Left lobe of liver (tissue), 2 donors: ENCODE measurements at regions not wholly inside any gene's neighbourhood (a gene's known extent, or its start where the extent isn't known, plus 50 kb on each side); places are given as distances from the start of the nearest gene placed in this dataset.

ENCODE experiments used
- ATAC-seq: fragments of 200-7000 bp; cut with Tn5 transposase; one replicate; pipeline ENCODE4 v1.9.1; 2020; ENCODE audit warnings: mild to moderate bottlenecking, moderate library complexity
- DNase-seq: peaks from one replicate; pipeline ENCODE4 v3.0.0-alpha.2; 2020; ENCODE audit warnings: low spot score
- donor health status: DM: no; HTN: no; CAD: no; lungs with moderate emphysema.
- donor health status: DM: no; HTN: yes; CAD: no.

DNA sequence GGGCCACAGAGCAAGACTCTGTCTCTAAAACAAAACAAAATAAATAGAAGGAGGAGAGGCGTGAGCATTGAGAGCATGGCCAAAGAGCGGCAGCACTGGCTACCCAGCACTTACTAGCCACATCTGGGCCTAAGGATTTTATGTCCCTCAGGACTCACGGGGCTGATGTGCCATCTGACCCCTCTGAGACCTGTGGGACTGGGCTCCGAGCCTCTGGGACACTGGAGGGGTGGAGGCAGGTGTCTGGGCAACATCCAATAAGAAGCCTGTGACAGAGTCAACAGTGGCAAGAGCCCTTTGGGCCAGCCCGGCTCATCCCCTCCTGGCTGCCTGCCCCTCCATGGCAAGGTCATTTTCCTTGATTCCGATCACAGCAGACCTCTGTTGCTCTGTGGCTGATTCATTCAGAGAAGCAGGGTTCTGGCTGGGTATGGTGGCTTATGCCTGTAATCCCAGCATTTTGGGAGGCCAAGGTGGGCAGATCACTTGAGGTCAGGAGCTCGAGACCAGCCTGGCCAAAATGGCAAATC, 60.7 kb downstream of the RRM2 start:
- no peak for ATAC-seq
- no peak for DNase-seq

DNA sequence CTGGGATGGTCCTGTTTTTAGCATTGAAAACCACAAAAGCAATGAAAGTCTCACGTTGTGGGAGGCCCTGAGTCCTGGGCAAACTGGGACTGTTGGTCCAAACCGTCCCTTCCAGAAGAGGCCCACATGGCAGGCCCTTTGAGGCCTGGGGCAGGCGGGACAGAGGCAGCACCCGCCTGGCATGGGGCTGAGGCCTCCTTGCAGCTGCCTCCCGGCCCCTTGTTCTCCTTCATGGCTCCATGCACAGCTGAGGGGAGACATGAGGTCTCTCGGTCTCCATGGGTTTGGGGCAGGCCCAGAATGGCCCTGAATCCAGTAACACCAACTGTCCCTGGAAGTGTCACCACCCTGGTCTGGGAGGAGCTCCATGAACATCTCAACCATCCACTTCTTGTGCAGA, 61.9 kb downstream of the RRM2 start:
- ATAC-seq (no peak), DNase-seq (no peak)

DNA sequence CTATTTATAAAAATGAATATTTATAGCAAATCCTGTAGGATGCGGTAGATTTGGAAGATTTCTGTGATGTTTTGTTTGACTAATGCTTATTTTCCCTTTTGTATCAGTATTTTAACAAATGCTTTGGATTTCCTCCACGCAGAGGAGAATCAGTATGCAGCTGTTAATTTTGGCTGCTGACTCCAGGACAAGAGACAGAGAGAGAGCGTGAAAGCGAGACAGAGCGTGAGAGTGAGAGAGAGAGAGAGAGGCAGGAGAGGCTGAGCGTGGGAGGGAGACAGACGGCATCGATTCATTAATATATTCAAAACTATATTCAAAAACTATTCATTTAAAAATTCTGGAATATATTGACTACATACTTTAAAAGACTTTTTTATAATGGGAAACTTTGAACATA, 62.5 kb downstream of the RRM2 start:
- DNase-seq (no peak), ATAC-seq (no peak)

DNA sequence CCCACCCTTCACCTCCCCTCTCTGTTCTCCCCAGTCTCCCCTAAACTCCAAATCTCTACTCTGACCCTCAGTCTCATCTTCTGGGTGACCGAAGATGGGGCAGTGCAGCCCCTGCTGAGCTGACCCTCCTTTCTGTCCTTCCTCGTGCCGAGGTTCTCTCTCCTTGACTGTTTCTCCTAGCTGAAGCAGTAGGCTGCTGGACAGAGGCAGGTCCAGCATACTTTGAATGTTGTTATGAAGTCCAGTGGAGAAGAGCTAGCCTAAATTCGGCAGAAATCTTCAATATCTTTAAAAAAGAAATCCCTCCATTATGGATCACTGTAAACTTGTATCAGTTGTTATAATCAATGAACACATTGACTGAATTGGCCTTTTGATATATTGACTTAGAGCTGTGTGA, 63.2 kb downstream of the RRM2 start:
- no peak for DNase-seq
- ATAC-seq: no peak

DNA sequence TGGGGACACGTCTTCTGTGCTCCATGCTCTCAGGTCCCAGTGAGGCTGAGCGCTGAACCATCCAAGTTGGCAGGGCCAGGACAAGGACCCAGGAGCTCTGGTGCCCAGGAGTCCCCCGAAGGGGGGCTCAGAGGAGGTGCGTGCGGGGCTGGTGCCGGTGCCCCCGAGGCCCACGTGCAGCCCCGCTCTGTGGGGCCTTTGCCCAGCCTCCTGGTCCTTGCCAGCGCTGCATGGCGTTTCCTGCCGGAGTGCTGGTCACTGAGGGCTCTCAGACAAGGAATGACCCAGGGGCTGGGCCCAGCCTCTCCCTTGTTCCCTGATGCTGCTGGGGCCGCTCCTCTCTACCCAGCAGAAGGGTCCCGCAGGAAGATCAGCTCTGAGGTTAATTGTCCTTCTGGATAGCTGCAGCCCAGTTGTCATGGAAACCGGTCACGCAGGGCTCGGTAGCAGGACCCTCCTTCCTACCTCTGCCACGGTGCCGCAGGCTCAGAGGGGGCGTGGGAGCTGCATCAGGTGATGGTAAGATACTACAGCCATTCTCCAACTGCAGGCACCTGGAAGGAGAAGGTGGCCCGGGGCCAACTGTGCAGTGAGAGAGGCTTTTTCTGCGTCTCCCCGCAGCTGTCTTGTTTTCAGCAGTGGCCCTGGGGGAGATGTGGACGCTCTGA, 64.5 kb downstream of the RRM2 start:
- ATAC-seq: no peak
- no peak for DNase-seq

DNA sequence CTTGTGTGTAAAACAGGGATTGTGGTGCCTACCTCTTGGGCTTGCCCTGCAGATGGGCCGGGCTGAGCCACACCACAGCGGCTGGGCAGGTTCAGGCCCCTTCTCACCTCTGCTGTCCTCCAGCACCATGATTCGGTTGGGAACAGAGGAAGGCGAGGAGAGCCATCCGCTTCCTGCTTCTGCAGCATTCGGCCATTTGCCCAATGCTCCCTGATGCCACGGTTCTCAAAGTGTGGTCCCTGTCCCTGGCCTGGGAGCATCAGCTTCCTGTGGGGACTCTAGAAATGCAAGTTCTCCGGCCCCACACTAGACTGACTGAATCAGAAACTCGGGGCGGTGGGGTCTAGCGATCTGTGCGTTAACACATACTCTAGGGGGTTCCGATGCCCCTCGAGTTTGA, 65.1 kb downstream of the RRM2 start:
- no peak for ATAC-seq
- DNase-seq: no peak

DNA sequence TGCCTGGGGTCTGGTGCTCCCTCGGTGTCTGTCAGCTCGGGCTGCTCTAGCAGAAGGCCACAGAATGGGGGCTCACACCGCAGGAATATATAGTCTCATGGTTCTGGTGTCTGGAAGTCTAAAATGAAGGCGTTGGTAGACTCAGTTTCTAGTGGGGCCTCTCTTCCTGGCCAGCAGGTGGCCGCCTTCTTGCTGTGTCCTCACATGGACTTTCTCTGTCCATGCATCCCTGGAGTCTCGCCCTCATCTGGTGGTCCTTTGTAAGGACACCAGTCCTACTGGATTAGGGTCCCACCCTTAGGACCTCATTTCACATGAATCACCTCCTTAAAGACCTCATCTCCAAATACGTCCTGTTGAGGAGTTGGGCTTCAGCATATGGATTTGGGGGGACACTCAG, 65.7 kb downstream of the RRM2 start:
- ATAC-seq: peak; percentile 46
- no peak for DNase-seq

DNA sequence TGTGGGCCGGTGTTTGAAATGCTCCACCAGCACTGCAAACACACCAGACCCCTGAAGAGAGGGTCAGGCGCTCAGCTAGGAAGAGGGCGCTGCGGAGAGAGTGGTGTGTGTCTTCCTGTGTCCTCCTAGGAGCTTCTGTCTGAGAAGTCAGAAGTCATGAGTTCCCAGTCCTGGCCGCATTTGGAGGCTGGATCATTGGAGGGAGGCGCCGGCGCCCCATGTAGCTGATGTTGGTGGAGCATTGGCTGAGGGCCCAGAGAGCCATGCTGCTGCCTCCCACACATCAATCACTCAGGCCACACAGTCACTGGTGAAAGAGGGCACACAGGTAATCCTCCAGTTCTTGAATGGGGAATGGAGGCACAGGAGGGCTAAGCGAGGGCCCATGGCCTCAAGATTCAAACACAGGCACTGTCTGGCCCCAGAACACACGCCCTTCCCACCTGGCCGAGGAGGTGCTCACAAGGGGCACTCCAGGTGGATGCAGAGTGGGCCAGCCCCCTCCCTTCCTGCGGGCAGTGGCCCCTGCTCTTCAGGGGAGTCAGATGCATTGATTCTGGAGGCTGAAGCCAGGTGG, 66.3 kb downstream of the RRM2 start:
- no peak for ATAC-seq
- DNase-seq: no peak

DNA sequence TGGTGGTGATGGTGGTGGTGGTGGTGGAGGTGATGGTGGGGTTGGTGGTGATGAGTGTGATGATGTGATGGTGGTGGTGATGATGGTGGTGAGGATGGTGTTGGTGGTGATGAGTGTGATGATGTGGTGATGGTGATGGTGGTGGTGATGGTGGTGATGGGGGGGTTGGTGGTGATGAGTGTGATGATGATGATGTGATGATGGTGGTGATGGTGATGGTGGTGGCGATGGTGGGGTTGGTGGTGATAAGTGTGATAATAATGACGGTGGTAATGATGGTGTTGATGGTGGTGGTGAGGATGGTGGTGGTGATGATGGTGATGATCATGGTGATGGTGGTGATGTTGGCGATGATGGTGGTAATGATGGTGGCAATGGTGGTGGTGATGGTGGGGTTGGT, 67.7 kb downstream of the RRM2 start:
- DNase-seq: no peak
- no peak for ATAC-seq

DNA sequence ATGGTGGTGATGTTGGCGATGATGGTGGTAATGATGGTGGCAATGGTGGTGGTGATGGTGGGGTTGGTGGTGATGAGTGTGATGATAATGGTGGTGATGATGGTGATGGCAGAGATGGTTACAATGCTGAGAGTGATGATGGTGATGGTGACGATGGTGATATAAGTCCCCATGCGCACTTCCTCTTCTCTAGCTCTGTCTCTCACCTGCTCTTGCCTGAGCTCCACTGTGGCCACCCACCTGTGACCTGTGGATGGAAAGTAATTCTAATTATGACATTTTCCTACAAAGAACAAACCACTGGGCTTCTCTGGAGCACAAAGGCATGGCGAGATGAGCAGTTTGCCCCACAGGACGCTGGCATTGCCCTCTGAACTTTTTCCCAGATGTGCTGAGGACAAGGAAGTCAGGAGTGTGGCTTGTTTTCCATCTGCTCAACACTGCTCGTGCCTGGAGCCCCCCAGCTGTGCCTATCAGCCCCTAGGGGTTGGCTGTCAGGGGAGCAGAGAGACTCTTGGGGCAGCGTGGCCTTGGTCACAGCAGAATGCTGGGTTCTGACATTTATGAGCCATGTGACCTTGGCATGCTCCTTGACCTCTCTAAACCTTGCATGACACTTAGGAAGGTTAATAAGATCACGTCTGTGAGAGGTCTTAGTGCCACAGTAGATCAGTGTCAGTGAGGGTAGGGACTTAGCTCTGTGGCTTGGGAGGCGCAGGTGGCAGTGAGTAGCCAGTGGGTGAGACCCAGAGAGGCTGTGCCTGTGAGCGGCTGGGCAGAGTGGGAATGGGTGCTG, 68.4 kb downstream of the RRM2 start:
- DNase-seq (no peak), ATAC-seq (no peak)

DNA sequence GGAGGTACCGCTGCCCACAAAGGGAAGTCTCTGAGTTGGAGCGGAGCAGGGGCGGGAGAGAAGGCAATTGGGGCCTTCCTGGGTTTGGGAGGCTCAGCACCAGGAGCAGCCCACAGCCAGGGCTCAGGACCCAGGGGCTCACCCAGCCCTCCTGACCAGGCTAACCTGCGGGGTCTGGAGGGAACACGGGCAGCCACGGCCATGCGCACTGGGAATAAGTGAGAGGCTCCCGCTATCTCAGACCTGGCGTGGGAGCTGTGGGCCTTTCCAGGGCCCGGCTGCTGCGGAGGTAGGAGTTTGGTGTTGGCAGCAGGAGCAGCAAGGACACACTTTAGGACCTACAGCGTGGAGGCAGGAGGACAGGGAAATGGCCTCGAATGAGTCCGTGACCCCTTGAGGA, 69.0 kb downstream of the RRM2 start:
- DNase-seq (no peak), ATAC-seq (no peak)

DNA sequence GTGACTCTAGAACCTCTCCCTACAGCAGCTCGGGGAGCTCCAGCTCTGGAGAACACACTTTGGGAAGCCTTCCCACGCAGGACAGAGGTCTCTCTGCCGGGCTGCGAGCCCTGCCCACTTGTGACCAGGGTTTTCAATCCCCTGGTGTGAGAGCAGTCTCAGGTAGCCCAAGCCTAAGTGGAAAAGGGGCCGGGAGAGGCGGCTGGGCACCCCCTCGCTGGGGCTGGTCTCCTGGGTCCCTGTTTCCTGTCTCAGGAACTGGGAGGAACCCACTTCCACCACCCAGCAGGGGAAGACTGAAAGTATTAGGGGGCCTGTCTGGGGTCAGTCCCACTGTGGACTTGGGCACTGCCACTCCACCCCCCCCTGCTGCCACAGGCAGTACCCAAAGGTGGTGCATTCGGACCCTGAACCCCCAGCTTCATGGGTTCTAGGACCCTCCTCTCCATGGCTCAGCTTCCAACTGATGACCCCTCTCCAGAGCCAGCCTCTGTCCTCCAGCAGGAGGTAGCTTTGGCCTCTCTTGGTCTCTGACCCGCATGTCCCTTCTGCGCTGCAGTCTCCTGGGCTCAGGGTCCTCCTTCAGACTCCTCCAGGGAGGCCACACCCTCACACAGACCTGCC, 70.0 kb downstream of the RRM2 start:
- ATAC-seq: no peak
- DNase-seq: no peak

DNA sequence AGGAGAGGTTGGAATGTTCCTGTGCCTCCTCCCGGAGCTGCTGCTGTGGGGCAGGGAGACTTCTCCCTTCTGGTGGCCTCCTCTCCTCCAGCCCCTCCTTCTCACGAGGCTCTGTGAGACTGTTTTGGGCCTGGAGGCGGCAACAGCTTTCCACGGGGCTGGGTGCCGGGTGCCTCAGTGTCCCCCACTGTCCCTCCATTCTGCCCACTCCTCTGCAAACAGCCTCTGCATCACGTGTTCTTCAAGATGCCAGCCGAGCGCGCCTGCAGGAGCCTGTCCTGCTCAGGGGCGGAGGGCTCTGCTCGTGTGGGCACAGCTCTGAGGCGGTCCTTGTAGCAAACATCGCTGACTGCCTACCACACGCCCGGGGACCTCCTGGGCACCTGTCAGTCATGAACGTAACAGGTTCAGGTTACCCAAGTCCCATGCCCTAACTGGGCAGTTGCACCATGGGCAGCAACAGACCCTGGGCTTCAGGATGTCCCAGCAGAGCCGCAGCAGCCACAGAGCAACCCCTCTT, 70.8 kb downstream of the RRM2 start:
- ATAC-seq: no peak
- no peak for DNase-seq

DNA sequence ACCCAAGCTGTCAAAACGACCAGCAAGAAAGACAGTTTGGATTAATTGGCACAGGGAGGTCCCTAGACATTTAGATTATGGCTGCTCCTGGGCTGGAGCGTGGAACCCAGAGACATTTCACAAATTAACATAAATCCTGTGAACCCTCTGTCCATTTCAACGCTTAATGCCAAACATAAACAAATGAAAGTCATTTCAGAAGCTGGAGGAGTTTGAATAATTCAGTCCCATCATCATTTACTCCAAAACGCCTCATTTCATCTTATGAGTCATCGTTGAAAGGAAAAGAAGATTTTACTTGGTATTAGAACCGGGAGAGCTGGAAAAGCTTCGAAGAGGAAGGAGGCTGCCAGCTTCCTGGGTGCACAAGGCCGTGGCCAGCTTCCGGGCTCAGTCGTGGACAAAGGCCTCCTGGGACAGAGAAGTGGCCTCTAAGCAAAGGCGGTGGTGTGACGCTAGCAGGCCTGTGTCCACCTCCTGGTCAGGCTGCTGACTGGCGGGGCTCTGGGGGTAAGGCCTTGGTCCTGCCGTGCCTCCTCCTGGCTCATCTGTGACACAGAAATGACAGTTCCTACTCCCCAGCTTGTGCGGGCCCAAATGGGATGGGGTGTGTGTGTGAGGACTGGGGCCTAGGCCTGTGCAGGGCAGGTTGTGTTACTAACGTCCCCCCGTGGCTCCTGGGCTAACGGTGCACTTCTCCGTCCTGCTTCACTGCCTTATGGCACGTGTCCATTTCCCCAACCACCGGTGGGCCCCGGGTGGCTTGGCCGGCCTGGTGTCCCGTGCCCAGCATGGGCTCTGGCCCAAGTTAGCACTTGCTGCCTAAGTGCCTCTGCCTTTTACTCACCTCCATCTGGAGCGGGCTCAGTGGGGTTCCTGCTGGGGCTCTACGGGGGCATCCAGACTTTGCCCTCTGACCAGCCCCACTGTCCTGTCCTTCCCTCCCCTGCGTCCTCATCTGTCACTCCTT, 71.6 kb downstream of the RRM2 start:
- ATAC-seq: no peak
- no peak for DNase-seq

DNA sequence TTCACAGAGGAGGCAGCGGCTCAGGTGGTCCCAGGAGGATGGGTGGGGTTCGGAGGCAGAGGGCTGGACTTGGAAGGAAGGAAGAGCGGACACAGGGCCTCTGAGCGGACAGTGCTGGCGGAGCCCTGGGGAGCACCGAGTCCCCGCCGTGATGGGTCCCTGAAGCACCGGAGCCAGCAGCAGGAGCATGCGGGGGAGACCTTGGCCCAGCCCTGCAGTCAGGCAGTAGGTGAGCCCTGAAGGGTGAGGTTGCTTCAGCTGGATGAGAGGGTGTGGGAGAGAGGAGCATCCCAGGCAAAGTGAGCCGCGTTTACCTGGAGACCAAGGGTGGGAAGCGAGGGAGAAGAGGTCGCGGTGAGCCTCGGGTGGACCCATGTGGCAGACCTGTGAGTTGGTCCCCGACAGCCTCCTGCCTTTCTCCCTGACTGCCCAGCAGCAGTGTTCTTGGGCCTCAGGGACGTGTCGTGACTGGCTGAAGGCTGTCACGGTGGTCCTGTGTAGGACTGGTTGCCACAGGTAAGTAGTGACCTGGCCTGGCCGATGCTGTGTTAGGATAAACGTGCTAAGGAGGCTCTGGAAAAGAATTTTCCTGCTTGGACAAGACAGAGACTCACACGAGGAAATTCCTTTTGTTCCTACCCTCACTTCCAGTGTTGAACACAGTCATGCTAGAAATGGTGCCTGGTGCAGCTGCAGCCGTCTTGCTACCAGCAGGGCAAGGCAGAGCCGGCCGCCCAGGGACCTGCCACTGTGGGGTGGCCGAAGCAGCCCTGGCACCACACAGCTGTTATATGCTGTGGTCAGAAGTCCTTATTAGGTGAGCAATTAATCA, 73.0 kb downstream of the RRM2 start:
- ATAC-seq (no peak), DNase-seq (no peak)

DNA sequence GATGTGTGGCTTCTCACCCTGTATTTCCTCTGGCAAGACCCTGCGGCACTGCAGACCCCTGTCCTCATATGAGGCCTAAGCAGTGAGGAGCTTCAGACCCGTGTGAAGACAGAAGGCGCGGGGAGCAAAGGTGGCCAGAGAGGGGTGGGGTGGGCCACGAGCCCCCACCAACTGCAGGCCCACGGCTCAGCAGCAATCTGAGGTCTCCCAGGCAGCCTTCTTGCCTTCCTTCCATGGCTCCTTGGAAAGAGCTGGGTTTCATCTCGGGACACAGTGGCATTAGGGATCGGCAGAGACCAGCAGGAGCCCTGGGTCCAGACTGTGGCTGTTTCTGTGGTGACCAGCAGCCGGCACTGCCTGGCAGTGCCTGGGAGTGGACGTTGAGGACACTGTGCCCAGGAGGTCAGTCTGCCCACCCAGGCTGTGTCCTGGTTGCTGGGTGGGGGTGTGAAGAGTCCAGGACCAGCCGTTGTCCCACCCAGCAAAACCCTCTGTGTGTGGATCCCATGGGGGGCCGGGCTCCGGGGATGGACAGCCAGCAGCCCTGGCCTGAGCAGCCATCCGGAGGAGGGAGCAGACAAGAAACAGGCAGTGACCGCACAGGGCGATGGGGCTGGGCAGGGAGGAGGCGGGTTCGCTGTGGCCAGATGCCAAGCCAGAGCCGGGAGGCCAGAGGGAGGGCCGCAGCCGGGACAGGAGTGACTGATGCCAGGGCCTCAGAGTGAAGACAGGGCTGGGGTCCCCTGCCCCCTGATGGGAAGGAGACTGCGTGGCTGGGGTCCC, 73.8 kb downstream of the RRM2 start:
- ATAC-seq (no peak), DNase-seq (no peak)

DNA sequence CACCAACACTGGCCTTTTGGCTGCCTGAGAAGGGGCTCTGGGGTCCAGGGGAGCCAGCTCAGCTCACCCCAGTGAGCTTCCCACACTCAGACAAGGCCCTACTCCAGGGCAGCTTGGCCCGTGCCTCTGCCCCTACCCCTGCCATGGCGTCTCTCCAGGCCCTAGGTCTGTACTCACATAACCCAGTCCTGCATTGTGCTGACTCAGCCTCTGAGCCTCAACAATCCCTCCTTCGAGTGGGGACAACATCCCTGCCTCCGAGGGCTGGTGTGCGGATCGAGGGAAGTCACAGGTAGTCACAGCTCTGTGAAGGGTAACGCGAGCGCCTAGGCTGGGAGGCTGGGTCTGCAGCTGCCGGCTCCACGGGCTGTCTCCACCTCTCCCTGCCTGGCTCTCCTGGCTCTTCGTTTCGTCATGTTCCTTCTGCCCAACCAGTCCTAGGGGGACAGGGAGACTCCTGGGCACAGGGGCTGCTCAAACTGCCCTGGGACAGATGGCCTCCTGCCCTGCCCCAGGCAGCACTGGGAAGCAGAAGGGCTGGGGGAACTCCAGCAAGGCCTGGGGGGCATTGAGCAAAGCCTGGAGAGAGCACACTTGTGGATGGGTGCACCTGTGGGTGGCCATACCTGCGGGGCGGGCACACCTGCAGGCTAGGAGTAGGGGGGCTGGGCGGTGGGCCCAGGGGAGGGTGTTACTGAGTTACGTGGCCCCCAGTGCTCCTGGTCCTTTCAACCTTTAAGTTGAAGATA, 74.6 kb downstream of the RRM2 start:
- DNase-seq (no peak), ATAC-seq (no peak)

DNA sequence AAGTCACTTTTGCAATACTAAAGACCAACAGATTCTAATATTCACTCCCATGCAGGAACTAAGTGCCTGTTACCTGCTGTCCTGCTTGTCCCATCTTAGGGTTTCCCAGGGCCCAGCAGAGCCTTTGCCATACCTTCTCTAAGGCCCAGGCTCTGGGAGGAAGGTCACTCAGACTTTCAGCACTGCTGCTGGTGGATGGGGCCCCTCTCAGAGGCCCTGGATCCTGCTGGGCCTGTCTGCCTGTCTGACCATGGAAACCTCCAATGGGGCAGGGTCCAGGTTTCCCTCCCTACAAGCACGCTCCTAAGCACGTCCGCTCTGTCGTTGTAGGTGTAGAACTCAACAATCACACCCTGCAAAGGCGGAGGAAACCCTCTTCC, 75.1 kb downstream of the RRM2 start:
- DNase-seq (no peak), ATAC-seq (no peak)
